Choroid plexus epithelial cell (primary cell): ENCODE measurements at regions not wholly inside any gene's neighbourhood (a gene's known extent, or its start where the extent isn't known, plus 50 kb on each side); places are given as distances from the start of the nearest gene placed in this dataset.
A peak's percentile ranks its signal among the peaks of the same experiment; 100 is the strongest.
"Not testable (repeated sequence)": the region's sequence is repeated elsewhere in the genome, so short reads cannot be mapped to it uniquely, and the experiment has no call there.

Source experiments
- DNase-seq: peaks from one replicate; pipeline ENCODE4 v3.0.0-alpha.2; 2010; ENCODE audit warnings: low read depth
- H3K4me3 ChIP-seq: 2 replicates; pipeline ENCODE4 v1.5.1; 2011; ENCODE audit warnings: low read depth, mild to moderate bottlenecking, control low read depth, low read length, moderate library complexity
- TF ChIP-seq, protein P1 (sequence below): conservative IDR thresholded peaks from 2 replicates; pipeline ENCODE4 v1.5.1; 2011; ENCODE audit warnings: low read depth, mild to moderate bottlenecking, control low read depth, inconsistent platforms, low read length, moderate library complexity

DNA sequence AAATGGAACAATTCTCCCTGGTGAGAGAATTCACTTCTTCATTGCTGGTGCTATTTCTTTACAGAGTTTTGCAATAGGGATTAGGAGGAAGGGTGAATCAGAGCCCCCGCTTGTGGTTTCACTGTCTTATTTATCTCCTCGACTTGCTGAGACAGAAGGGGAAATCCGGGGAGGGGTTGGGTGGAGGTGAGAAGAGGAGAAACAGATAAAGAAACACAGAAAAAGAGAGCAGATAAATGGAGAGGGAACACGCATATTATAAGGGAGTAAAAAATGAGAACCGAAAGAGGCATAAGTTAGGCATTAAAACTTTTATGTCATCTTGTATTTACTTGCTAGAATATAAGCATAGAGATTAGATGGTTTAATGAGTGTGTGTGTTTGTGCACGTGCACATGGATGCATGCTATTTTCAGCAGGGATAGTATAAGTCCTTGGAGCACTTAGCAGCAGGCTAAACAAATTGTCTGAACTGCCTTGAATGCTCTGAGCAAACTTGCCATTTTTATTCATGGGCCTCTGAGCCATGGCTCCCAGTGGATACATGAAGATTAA is 105.0 kb downstream of the OLIG3 start:
- peak; percentile 64 for DNase-seq
- H3K4me3 ChIP-seq, result no peak overlapping the region
- TF ChIP-seq, protein P1, sequence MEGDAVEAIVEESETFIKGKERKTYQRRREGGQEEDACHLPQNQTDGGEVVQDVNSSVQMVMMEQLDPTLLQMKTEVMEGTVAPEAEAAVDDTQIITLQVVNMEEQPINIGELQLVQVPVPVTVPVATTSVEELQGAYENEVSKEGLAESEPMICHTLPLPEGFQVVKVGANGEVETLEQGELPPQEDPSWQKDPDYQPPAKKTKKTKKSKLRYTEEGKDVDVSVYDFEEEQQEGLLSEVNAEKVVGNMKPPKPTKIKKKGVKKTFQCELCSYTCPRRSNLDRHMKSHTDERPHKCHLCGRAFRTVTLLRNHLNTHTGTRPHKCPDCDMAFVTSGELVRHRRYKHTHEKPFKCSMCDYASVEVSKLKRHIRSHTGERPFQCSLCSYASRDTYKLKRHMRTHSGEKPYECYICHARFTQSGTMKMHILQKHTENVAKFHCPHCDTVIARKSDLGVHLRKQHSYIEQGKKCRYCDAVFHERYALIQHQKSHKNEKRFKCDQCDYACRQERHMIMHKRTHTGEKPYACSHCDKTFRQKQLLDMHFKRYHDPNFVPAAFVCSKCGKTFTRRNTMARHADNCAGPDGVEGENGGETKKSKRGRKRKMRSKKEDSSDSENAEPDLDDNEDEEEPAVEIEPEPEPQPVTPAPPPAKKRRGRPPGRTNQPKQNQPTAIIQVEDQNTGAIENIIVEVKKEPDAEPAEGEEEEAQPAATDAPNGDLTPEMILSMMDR, result no peak

DNA sequence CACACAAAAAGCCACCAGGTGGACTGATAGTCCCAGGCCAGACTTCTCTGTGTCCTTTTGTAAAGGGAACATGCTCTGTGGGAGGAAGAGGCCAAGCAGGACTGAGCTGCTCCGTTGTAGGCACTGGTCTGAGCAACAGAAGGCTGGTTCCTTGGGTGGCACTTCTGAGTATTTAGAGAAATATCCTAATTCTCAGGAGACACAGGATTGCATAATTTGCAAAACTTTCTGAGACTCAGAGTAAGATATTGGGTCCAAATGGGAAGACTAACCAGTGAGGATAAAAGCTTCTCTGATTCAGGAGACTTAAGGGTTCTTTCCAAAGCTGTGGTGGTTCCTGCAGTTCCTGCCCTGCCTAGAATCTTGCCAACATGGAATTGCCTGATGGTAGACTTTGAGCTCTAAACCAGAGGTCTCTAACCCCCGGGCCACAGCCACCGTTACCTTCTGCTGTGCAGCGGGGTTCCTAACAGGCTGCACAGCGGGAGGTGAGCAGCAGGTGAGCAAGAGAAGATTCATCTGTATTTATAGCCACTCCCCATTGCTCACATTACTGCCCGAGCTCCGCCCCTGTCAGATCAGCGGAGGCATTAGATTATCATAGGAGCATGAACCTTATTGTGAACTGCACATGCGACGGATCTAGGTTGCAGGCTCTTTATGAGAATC is 107.0 kb downstream of the OLIG3 start:
- no peak for DNase-seq
- TF ChIP-seq, protein P1, result no peak
- H3K4me3 ChIP-seq, result no peak overlapping the region

DNA sequence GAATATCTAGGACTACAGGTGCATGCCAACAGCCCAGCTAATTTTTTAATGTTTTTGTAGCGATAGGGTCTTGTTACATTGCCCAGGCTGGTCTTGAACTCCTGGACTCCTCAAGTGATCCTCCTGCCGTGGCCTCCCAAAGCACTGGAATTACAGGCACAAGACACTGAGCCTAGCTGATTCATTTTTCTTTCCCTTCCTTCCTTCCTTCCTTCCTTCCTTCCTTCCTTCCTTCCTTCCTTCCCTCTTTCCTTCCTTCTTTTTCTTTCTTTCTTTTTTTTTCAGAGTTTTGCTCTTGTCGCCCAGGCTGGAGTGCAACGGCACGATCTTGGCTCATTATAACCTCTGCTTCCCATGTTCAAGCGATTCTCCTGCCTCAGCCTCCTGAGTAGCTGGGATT is 110.9 kb downstream of the OLIG3 start:
- not testable (repeated sequence) for H3K4me3 ChIP-seq, DNase-seq

DNA sequence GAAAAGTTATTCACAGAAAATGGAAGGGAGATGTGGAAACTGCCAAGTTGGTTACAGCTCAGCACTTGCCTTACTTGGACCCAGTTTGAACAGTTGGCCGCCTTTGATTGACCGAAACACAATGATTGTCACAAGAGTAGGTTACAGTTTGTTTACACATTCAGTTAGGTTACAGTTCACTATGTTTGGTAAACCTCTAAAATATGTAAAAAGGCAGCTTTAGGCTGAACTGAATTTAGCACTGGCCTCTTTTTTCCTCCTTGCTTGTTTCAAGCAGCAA is 116.2 kb downstream of the OLIG3 start:
- no peak for DNase-seq
- TF ChIP-seq, protein P1, result no peak
- H3K4me3 ChIP-seq, result no peak overlapping the region

DNA sequence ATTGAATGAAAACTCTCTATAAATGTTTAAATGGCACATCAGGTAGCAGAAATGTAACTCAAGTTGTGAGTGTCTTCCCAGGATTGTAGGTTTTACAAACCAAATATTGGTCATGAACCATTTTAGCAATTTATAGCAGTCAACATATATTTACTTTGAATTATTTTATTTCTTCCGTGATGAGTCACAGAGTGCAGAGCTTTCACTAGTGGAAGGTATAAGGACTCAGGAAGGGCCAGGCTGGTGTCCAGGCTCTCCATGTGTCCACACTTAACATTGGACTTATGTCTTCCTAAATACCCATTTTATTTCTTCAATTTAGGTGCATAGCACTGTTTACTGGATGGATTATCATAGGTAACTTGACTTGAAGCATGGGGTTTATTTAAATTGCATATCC is 120.9 kb downstream of the OLIG3 start:
- no peak for DNase-seq
- H3K4me3 ChIP-seq, result no peak overlapping the region
- TF ChIP-seq, protein P1, result no peak

DNA sequence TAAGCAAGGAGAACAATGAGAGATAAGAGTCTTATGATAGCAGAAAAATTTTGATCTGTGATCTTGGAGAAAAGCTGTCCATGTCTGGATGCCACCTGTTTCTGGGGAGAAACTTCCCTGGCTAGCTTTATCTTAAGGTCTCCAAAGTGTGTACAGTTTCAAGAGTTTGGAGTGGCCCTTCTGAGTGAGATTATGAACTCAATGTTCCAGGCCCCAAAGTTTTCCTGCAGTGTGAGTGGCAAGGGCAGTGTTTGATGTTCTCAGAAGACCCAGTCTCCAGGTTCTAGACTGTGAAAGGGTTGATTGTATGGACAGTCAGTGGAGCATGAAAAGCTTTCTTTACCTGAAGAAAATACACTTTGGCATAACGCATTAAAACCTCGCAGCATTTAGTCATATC is 121.7 kb downstream of the OLIG3 start:
- no peak for DNase-seq
- TF ChIP-seq, protein P1, result no peak
- H3K4me3 ChIP-seq, result no peak overlapping the region

DNA sequence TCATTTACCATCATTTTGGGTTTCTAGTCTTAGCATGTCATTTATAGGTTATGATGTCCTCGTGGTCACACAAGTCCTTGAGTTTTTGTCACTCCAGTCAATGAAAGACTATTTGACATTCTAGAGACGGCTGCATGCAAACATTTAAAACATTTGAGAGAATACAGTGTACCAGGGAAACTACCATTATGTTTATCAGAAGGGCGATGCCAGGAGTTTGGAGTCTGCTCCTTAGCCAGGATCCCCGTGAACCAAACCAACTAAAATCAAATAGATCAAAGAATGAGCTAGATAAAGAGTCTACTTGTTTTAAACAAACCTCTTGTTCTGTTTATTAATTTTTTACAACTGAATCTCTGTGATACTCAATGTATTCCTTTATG is 122.6 kb downstream of the OLIG3 start:
- no peak overlapping the region for H3K4me3 ChIP-seq
- TF ChIP-seq, protein P1, result no peak
- DNase-seq, result no peak
